ENCODE measurements at regions not wholly inside any gene's neighbourhood (a gene's known extent, or its start where the extent isn't known, plus 50 kb on each side); places are given as distances from the start of the nearest gene placed in this dataset.
A peak's percentile ranks its signal among the peaks of the same experiment; 100 is the strongest.
"Not testable (repeated sequence)": the region's sequence is repeated elsewhere in the genome, so short reads cannot be mapped to it uniquely, and the experiment has no call there.

DNA sequence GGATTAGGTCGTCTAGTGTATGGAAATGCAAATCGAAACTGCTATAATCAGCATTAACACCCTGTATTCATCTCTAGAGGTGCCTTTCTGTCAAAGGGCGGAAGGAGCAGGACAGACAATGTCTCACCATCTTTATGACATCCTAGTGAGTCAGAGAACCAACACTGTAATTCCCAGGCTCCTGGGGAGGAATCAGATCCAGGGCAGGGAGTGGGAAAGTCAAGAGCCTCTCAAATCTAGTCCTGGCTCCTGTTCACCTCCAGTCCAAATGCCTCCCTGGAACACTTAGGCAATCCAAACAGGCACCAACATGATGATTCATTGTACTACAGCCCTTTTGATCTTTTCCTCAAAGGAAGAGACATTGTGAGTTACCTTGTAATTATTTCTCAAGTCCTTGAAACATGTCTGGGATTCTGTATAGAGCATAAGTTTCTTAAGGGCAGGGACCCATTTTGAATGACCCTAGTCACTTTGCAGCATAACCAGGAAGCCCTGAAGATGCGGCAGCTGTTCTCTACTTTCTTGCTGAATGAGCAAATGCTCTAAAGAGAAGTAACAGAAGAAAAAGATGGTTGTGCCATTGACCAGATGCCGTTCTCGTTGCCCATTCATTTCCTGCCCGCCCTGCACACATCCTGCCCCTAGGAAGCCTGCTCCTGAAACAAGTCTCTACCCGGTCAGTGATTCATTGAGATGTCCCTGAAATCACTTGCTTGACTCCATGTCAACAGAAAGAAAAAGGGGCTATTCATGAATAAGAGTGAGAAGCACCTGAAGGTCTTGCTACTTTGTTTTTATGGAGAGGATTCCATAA, 112.8 kb upstream of the JARID2 start:
- no peak for DNase-seq

GRCh38 chr6:15137086-15137485, 108.8 kb upstream of the JARID2 start:
- DNase-seq, result no peak

- no peak for DNase-seq
Observed at GRCh38 chr6:15143086-15143485, 102.8 kb upstream of the JARID2 start.

GRCh38 chr6:15143540-15143939, 102.3 kb upstream of the JARID2 start:
- no peak for DNase-seq

DNA sequence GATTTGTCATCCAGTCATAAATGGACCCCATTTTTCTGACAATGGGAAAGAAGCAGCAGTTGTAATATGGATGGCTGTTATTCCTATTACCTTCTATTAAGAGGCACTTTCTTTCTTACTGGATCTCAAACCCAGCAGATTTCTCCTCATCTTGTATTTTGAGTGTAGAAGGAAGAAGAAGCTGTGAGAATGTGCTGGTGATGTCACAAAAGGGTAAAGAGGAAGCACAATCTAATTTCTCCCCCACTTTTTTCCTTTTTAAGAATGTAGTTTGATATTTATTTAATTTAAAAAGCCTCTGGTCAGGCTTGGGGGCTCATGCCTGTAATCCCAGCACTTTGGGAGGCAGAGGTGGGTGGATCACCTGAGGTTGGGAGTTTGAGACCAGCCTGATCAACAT, 100.0 kb upstream of the JARID2 start:
- no peak for DNase-seq

DNA sequence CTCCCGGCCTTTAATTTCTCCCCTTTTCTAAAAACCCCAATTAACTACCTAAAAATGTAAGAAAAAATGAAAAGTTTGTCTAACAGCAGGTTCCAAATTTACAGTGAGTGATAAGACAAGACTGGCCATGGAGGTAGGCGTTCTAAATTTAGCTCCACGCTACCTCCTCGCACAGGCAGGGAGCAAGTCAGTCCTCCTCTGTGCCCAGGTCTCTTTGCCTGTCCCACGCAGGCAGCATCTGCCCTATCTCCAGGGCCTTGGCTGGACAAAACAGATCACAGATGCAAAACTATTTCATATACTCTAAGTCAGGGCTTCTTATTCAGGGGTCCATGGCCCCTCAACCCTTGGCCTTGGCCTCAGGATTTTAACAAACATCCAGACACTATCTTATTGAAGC, 98.0 kb upstream of the JARID2 start:
- DNase-seq, result no peak

DNA sequence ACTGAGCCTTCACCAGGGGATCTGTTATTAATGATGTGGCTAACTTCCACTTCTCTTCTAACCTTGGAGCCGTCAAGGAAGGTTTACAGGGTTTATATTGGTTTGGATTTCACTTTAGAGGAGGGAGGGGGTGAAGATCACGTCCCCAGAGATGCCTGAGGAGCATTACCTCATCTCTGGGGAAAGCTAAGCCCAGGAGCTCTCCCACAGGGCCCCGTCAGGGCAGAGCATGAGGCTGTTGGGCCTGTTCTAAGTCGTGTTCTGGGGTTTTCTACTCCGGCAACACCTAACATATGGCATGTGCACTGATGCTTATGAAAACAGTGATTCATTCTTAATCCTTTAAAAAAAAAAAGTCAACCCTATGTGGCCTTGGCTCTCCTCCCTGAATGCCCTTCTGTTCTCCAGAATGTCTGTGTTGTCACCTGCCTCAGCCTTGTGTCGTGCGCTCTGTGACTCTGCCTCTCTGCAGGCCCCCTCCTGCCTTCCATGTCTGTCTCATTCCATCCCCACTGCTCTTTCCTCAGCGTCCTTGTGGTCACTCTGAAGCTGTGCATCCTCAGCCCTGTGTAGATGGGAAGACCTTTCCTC, 97.4 kb upstream of the JARID2 start:
- DNase-seq, result peak; percentile 45

GRCh38 chr6:15150207-15150606, 95.7 kb upstream of the JARID2 start:
- no peak for DNase-seq

DNA sequence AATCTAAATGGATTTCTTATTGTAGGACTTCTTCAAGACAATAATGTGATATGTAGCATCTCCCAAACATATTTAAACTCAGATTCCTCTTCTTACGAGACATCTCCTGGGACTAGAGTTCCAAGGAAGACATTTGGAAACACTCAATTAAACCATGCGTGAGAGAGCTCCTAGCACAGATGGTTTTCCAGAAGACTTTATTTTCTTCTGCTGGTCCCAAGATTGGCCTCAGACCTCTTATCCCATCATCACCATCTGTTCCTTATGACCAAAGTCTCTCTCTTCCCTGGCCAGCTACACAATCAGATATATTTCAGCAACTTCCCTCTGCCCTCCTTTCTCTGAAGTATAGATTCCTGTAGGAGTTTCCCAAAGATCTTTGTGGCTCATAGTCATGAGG, 93.2 kb upstream of the JARID2 start:
- no peak for DNase-seq

DNA sequence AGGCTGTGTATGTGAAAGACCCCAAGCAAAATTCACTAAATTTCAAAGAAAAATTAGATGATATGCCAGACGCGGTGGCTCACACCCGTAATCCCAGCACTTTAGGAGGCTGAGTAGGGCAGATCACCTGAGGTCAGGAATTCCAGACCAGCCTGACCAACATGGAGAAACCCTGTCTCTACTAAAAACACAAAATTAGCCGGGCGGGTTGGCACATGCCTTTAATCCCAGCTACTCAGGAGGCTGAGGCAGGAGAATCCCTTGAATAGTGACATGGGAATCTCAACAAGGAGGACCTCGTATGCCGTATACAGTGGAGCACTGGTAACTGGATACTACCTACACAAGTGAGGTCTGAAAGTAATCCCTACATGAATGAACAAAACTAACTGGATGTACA, 92.7 kb upstream of the JARID2 start:
- DNase-seq, result no peak

GRCh38 chr6:15157479-15157878, 88.4 kb upstream of the JARID2 start:
- no peak for DNase-seq

DNA sequence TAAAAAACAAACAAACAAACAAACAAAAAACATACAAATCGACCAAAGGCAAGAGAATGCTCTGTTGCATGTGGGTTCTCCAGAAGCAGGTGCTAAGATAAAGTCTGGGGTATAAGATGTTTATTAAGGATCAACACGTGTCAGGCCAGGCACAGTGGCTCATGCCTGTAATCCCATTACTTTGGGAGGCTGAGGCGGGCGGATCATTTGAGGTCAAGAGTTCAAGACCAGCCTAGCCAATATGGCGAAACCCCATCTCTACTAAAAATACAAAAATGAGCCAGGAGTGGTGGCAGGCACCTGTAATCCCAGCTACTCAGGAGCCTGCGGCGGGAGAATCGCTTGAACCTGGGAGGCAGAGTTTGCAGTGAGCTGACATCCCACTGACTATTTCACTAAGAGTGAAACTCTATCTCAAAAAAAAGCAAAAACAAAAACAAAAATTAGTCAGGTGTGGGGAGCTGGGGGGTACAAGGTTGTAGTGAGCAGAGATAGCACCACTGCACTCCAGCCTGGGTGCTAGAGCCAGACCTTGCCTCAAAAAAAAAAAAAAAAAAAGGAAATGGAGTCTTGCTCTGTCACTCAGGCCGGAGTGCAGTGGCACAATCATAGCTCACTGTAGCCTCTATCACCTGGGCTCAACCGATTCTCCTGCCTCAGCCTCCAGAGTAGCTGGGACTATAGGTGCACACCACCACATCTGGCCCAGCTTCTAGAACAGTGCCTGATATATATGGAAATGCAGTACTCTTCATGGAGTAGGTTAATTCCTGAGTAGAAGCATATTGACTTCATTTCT, 86.8 kb upstream of the JARID2 start:
- DNase-seq, result no peak

- DNase-seq, result no peak
Observed at GRCh38 chr6:15160812-15161211, 85.1 kb upstream of the JARID2 start.

DNA sequence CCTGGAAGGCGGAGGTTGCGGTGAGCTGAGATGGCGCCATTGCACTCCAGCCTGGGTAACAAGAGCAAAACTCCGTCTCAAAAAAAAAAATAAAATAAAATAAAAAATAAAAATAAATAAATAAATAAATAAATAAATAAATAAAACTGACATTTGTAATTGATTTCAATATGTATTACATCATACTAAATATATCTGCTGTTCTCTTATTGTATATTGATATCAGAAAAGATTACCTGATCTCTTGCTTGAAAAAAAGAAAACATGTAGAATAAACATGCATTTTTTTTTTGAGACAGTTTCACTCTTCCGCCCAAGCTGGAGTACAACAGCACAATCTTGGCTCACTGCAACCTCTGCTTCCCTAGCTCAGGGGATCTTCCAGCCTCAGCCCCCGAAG, 81.0 kb upstream of the JARID2 start:
- DNase-seq, result not testable (repeated sequence)

GRCh38 chr6:15166121-15166520, 79.7 kb upstream of the JARID2 start:
- DNase-seq, result no peak

DNA sequence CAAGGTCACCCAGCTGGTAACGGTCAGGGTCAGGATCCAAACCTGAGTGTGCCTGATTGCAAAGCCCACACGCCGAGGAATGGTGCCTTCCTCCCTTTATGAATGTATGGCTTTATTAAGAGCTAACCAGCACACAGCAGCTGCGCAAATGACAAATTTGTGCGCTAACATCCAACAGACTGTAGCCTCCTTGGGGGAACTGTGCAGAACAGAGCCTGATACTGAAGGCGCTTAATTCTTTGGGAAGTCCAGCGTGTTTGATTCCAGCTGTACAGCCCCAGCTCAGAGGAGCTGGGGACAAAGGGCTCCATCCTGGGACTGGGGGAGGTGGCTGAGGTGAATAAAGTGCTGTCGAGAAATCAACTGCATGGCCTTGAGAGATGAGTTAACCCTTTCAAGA, 75.7 kb upstream of the JARID2 start:
- DNase-seq, result no peak

DNA sequence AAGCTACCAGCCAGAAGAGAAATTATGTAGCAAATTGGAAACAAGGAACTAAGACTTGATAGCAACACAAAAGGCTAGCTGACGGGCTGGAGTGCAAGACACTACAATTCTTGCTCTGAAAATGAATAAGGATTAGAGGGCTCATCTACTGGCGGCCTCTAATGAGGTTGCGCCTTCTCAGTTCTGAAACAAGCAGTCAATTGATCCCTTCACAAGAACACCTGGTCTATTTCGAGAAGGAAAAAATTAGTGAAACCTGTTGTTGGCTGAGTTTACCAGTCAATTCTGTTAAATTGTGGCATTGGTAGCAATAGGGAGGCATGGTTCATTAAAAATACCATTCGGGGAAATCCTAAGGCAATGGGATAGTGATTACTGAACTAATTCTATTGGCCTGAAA, 74.8 kb upstream of the JARID2 start:
- peak; percentile 31 for DNase-seq

DNA sequence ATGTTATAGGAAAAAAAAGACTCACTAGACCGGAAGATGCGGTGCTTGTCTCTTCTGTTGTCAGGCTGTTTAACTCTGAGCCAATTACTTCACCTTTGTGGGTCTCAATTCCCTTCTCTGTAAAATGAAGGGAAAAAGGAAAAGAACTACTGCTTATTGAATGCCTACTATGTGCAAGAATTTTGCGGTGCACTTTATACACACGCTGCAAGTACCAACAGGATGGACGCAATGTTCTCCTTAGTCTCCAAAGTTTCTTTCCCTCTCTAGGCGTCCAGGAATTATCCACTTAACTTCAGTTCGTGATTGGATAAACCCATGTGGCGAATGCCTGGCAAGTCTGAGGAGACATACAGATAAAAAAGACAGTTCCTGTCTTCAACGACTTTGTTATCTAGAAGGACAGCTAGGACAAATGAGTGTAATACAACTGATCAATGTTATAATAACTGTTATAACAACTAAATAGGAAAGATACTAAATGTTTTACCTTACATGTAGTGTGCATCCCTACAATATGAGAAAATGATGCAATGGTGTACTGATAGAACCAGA, 69.0 kb upstream of the JARID2 start:
- DNase-seq, result no peak

- DNase-seq, result no peak
Observed at GRCh38 chr6:15183979-15184378, 61.9 kb upstream of the JARID2 start.

DNA sequence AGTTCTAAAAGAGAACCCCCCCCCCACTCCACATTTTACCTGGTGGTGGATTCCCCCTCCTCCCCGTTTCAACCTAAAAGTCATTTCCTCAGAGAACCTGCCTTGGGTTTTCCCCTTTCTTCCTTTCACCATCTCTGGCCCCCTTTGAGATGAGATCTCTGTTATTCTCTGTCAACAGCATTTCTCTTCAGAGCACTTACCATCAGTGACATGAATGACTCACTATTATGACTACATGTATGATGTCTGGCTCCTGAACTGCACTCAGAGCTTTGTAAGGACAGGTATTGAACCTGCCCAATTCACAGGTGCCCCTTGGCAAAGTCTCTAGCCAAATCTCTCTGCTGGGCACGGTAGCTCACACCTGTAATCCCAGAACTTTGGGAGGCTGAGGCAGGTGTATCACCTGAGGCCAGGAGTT, 61.4 kb upstream of the JARID2 start:
- DNase-seq, result no peak

DNA sequence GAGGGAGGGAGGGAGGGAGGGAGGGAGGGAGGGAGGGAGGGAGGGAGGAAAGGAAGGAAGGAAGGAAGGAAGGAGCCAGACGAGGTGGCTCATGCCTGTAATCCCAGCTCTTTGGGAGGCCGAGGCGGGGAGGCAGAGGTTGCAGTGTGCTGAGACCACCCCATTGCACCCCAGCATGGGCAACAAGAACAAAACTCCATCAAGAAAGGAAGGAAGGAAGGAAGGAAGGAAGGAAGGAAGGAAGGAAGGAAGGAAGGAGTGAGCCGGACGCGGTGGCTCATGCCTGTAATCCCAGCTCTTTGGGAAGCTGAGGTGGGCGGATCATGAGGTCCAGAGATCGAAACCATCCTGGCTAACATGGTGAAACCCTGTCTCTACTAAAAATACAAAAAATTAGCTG, 60.8 kb upstream of the JARID2 start:
- not testable (repeated sequence) for DNase-seq

GRCh38 chr6:15193451-15193850, 52.4 kb upstream of the JARID2 start:
- DNase-seq, result not testable (repeated sequence)

GRCh38 chr6:15194453-15194852, 51.4 kb upstream of the JARID2 start:
- no peak for DNase-seq
